IMR-90 (cell line): ENCODE measurements at regions not wholly inside any gene's neighbourhood (a gene's known extent, or its start where the extent isn't known, plus 50 kb on each side); places are given as distances from the start of the nearest gene placed in this dataset.

Source experiments
- ATAC-seq: fragments of 200-7000 bp; cut with Tn5 transposase; 2 replicates; pipeline ENCODE4 v1.9.1; 2020; ENCODE audit warnings: low read depth, mild to moderate bottlenecking, moderate library complexity
- BruUV-seq: library from RNA; stranded (reverse); fragments of 400-500 nt; replicated peaks from 2 replicates; lab custom pipeline; 2021; lab: Mats Ljungman, UMichigan
- CTCF ChIA-PET: fragments of 300-600 bp; formaldehyde crosslinking; extraction: SDS; loops from one replicate; lab custom pipeline; 2021; ENCODE audit warnings: antibody characterized with exemption; lab: Yijun Ruan, JAX
- POLR2A ChIA-PET: fragments of 300-600 bp; sonication (Branson Sonifier 250); formaldehyde crosslinking; loops from one replicate; lab custom pipeline; 2022; ENCODE audit warnings: antibody characterized with exemption; ENCODE audit not compliant: unreplicated experiment; lab: Charles Lee
- DNase-seq: peaks from one replicate; pipeline ENCODE4 v3.0.0; 2013
- H2AFZ ChIP-seq: replicated peaks from 2 replicates; pipeline ENCODE3; 2013; ENCODE audit warnings: low read length, mild to moderate bottlenecking; ENCODE audit not compliant: poor library complexity
- H2AK5ac ChIP-seq: 2 replicates; pipeline ENCODE4 v1.6.1; 2013; ENCODE audit warnings: low read depth, low read length, inconsistent platforms
- H2AK9ac ChIP-seq: replicated peaks from 2 replicates; pipeline ENCODE3; 2013; ENCODE audit warnings: mild to moderate bottlenecking, low read depth, low read length, moderate library complexity; ENCODE audit not compliant: poor library complexity
- H2BK120ac ChIP-seq: 2 replicates; pipeline ENCODE4 v1.6.1; 2013; ENCODE audit warnings: low read depth, low read length, inconsistent platforms
- H2BK15ac ChIP-seq: 3 replicates; pipeline ENCODE4 v1.6.1; 2013; ENCODE audit warnings: low read depth, low read length, inconsistent platforms
- H2BK20ac ChIP-seq: 2 replicates; pipeline ENCODE4 v1.6.1; 2013; ENCODE audit warnings: low read depth, mild to moderate bottlenecking, inconsistent platforms, low read length, moderate library complexity
- H2BK5ac ChIP-seq: 2 replicates; pipeline ENCODE4 v1.6.1; 2013; ENCODE audit warnings: mild to moderate bottlenecking, low read depth, low read length, inconsistent platforms; ENCODE audit not compliant: poor library complexity, severe bottlenecking
- H3K14ac ChIP-seq: replicated peaks from 2 replicates; pipeline ENCODE4 v1.6.1; 2013; ENCODE audit warnings: low read depth, low read length, inconsistent platforms
- H3K18ac ChIP-seq: 2 replicates; pipeline ENCODE4 v1.6.1; 2013; ENCODE audit warnings: low read depth, low read length, control low read depth
- H3K23ac ChIP-seq: 2 replicates; pipeline ENCODE4 v1.6.1; 2013; ENCODE audit warnings: low read depth, low read length, inconsistent platforms
- H3K27ac ChIP-seq: 2 replicates; pipeline ENCODE4 v1.5.1; 2013; ENCODE audit warnings: mild to moderate bottlenecking, control low read depth, low read length; ENCODE audit not compliant: insufficient read depth
- H3K27me3 ChIP-seq: 2 replicates; pipeline ENCODE4 v1.6.1; 2013; ENCODE audit warnings: low read length; ENCODE audit not compliant: control insufficient read depth, insufficient read depth
- H3K36me3 ChIP-seq: 2 replicates; pipeline ENCODE4 v1.6.1; 2013; ENCODE audit warnings: low read length, mixed read lengths; ENCODE audit not compliant: control insufficient read depth, insufficient read depth
- H3K4ac ChIP-seq: 2 replicates; pipeline ENCODE4 v1.6.1; 2013; ENCODE audit warnings: low read depth, low read length, inconsistent platforms
- H3K4me1 ChIP-seq: 2 replicates; pipeline ENCODE4 v1.6.1; 2013; ENCODE audit warnings: low read length, mixed read lengths; ENCODE audit not compliant: control insufficient read depth, insufficient read depth
- H3K4me2 ChIP-seq: 2 replicates; pipeline ENCODE4 v1.6.1; 2013; ENCODE audit warnings: low read depth, mild to moderate bottlenecking, control low read depth, low read length, moderate library complexity
- H3K4me3 ChIP-seq: 2 replicates; pipeline ENCODE4 v1.5.1; 2013; ENCODE audit warnings: low read depth, mild to moderate bottlenecking, control low read depth, low read length, moderate library complexity; ENCODE audit not compliant: insufficient read depth
- H3K56ac ChIP-seq: 2 replicates; pipeline ENCODE4 v1.6.1; 2013; ENCODE audit warnings: low read length, inconsistent platforms; ENCODE audit not compliant: insufficient read depth; ENCODE audit errors: extremely low read depth
- H3K79me1 ChIP-seq, 2 experiments: 2 replicates each; pipeline ENCODE4 v1.6.1; 2013; ENCODE audit warnings: low read length in 2 of 2, inconsistent platforms in 1 of 2, low read depth in 1 of 2
- H3K9ac ChIP-seq: 2 replicates; pipeline ENCODE4 v1.6.1; 2013; ENCODE audit warnings: low read depth, low read length, control low read depth
- H3K9me1 ChIP-seq: 2 replicates; pipeline ENCODE4 v1.6.1; 2013; ENCODE audit warnings: low read length, inconsistent platforms; ENCODE audit not compliant: insufficient read depth
- H3K9me3 ChIP-seq: 2 replicates; pipeline ENCODE4 v1.6.1; 2013; ENCODE audit warnings: low read length; ENCODE audit not compliant: control insufficient read depth, insufficient read depth
- H4K20me1 ChIP-seq: 2 replicates; pipeline ENCODE4 v1.6.1; 2013; ENCODE audit warnings: low read length, inconsistent platforms; ENCODE audit not compliant: insufficient read depth
- H4K5ac ChIP-seq: 2 replicates; pipeline ENCODE4 v1.6.1; 2013; ENCODE audit warnings: mild to moderate bottlenecking, low read depth, low read length, control low read depth
- H4K8ac ChIP-seq, 2 experiments: 2 replicates each; pipeline ENCODE4 v1.6.1; 2013; ENCODE audit warnings: low read depth in 2 of 2, low read length in 2 of 2, control low read depth in 1 of 2, inconsistent platforms in 1 of 2
- H4K91ac ChIP-seq: 2 replicates; pipeline ENCODE4 v1.6.1; 2013; ENCODE audit warnings: low read depth, low read length, inconsistent platforms; ENCODE audit not compliant: insufficient read depth
- MXI1 ChIP-seq: IDR thresholded peaks from 2 replicates; pipeline ENCODE4 v1.6.1; 2012; ENCODE audit warnings: low read depth, mild to moderate bottlenecking, low read length, moderate library complexity, borderline replicate concordance
- NFE2L2 ChIP-seq: fragments of 150-350 bp; IDR thresholded peaks from 2 replicates; pipeline ENCODE4 v1.6.1; 2016; ENCODE audit warnings: low read depth, mild to moderate bottlenecking, low read length
- RFX5 ChIP-seq: IDR thresholded peaks from 2 replicates; pipeline ENCODE4 v1.8.0; 2012; ENCODE audit warnings: low read depth, mild to moderate bottlenecking, low read length, moderate library complexity
- WGBS, 2 experiments: methylation state at CpG; one replicate each; pipeline versions ENCODE4 v1.1.5 to v1.1.7; 2013; ENCODE audit warnings: missing lambda C conversion rate in 2 of 2; ENCODE audit not compliant: insufficient read length in 1 of 2; ENCODE audit errors: extremely low coverage in 2 of 2; 5-methylcytosine and 5-hydroxymethylcytosine counted together
- dilution Hi-C: fragments of 300-500 bp; cut with HindIII; formaldehyde crosslinking; loops from one replicate; pipeline ENCODE4 v1.14.3; 2018; ENCODE audit warnings: low sequenced_read_pairs; ENCODE audit not compliant: unreplicated experiment
- in situ Hi-C: fragments of 300-500 bp; cut with MboI; formaldehyde crosslinking; loops from 3 replicates; pipeline ENCODE4 v1.14.3; 2019; ENCODE audit warnings: low sequenced_read_pairs, inconsistent platforms, mixed read lengths
- intact Hi-C: fragments of 100-400 bp; cut with micrococcal nuclease; formaldehyde crosslinking; loops from 2 replicates; pipeline ENCODE4 v1.10.0; 2022
- TF ChIP-seq, protein P1 (sequence below): fragments of 150-350 bp; IDR thresholded peaks from 2 replicates; pipeline ENCODE4 v1.6.1; 2017; ENCODE audit warnings: mild to moderate bottlenecking, antibody characterized with exemption, low read length, low read depth

DNA sequence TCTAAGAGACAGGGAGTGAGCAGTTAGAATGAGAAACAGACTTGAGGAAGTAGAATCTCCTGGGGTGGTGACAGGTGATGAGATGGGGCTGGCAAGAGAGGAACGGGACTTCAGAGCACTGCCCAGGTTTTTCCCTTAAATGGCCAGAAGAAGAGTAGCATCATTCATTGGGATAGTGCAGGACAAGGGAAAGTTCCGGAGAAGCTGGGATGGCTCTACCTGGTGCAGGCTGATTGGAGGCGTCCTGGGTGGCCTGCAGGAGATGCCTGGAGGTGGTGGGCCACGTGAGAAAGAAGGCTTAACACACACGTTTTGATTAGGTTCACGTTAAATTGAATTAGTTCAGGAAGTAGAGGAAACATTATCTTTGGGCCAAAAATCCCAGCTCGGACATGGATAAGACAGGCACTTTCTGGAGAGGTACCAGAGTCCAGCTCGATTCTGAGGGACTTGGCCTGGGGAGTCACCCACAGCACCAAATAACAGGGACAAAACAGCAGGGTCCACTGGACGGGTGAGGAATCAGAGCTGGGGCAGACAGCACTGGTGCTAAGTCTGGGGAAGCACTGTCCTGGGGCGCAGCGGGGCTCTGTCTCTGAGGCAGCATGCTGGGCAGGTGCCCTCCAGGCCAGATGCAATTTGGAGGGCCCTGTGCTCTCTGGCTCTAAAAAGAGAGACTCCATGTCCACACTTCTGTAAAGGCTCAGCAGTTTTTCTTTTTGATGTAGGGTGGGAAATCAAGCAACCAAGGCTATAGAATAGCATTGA is 512.3 kb upstream of the RAB6C start:
- Histone ChIP-seq H3K36me3 (no peaks in the 10 kb centered on the region), H3K14ac (no peak overlapping the region), H4K20me1 (no peaks in the 10 kb centered on the region), H2BK120ac (no peak overlapping the region), H2BK15ac (no peak overlapping the region), H3K4me3 (no peak overlapping the region), H3K23ac (no peak overlapping the region), H4K91ac (no peak overlapping the region), H2AK5ac (no peak overlapping the region), H2BK5ac (no peak overlapping the region), H3K4ac (no peak overlapping the region), H4K8ac (no peak overlapping the region), H3K27me3 (no peaks in the 10 kb centered on the region), H3K9me3 (peaks cover 43% of the 10 kb centered on the region), H3K4me1 (no peaks in the 10 kb centered on the region), H2AFZ (no peak overlapping the region), H3K27ac (no peak overlapping the region), H3K56ac (no peak overlapping the region), H2BK20ac (no peak overlapping the region), H3K4me2 (no peak overlapping the region), H2AK9ac (no peak overlapping the region), H3K79me1 (no peaks in the 10 kb centered on the region), H3K9me1 (no peaks in the 10 kb centered on the region), H3K9ac (no peak overlapping the region), H4K5ac (no peak overlapping the region), H3K18ac (no peak overlapping the region)
- POLR2A ChIA-PET: no interaction called here
- no peak for TF ChIP-seq RFX5
- no peak for TF ChIP-seq MXI1
- TF ChIP-seq, protein P1, sequence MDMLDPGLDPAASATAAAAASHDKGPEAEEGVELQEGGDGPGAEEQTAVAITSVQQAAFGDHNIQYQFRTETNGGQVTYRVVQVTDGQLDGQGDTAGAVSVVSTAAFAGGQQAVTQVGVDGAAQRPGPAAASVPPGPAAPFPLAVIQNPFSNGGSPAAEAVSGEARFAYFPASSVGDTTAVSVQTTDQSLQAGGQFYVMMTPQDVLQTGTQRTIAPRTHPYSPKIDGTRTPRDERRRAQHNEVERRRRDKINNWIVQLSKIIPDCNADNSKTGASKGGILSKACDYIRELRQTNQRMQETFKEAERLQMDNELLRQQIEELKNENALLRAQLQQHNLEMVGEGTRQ: no peak
- TF ChIP-seq NFE2L2: no peak
- ATAC-seq: no peak
- WGBS, 2 experiments: 38% methylated on average over 4 of the region's 11 CpGs; no CpG with 5 or more reads in 1 of the 2 experiments
- no TSS peak for BruUV-seq
- no peak for DNase-seq
- CTCF ChIA-PET: no interaction called here
- in situ Hi-C loops: no loop called here
- intact Hi-C loops: no loop called here
- dilution Hi-C loops: no loop called here
